ENCODE measurements at regions not wholly inside any gene's neighbourhood (a gene's known extent, or its start where the extent isn't known, plus 50 kb on each side); places are given as distances from the start of the nearest gene placed in this dataset.

DNA sequence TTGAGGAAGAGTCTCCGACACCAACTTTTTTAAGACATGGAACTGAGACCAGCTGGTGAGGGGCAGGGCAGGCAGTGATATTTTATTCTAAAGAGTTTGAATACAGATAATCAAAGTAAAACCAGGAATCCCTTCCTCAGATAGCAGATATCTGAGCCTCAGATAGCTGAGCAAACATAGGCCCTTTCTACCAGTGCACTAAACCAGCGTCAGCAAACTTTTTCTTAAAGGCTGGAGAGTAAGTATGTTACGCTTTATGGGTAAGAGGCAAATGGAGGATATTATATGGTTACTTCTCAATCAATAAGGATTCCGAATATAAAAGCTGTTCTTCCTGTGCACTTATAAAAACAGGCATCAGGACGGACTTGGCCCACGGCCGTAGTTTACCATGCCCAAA lies 73.9 kb downstream of the WNT5A start:
- DNase-seq (ENCODE audit: low read depth): no peak

DNA sequence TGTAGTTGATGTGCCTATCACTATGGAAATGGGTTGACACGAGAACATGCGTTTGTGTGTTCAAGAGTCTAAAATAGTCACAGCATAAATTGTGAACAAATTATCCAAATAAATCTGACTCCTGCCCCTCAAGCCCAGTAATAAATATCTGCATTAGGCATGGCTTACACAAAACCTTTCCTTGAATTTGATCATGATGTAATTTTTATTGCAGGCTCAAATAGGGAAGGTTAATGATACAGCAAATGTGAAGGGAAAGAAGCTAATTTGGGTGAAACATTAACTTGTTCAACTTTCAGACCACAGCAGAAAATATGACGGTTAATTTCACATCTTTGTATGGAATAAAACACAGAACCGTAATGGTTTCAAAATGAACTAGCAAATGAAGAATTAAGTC lies 74.6 kb downstream of the WNT5A start:
- DNase-seq (ENCODE audit: low read depth): no peak

DNA sequence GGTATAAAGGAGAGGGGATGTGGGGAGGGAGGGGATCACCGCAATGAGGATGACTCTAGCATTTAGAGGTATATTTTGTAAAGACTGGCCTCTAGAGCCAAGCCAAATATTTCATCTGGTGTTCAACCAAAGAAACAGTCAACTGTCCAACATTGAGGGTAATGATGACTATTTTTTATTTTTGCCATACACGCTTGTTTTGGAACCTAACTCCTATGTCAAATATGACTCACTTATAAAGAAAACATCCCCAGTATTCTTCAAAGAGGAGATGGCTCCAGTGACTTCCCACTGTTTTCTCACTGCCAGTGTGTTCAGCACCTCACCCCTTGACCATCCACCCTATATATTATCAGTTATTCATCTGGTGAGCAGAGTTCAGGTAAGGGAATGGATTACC lies 77.3 kb downstream of the WNT5A start:
- no peak for DNase-seq (ENCODE audit: low read depth)

GRCh38 chr3:55408193-55408826 lies 78.8 kb downstream of the WNT5A start:
- no peak for DNase-seq (ENCODE audit: low read depth)

DNA sequence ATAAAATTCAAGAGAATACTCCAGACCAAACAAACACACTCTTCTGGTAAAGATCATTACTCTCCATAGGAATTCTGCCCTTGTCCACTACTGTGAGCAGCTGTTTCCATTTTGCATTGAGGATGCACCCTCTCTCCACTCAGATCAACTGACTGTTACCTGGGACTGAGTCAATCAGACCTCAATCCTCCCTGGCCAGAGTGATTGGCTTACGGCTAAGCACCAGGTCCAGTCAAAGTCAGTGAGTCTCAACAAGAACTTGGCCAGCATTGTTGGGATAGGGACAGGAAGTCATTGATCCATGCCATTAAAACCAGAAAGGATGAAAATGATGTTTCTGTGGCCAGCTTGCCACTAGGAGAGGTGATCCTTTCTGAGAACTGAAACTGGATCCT lies 79.7 kb downstream of the WNT5A start:
- no peak for DNase-seq (ENCODE audit: low read depth)

GRCh38 chr3:55406696-55407425 lies 80.2 kb downstream of the WNT5A start:
- DNase-seq (ENCODE audit: low read depth): no peak

GRCh38 chr3:55405436-55405835 lies 81.7 kb downstream of the WNT5A start:
- no peak for DNase-seq (ENCODE audit: low read depth)

GRCh38 chr3:55402886-55403609 lies 84.1 kb downstream of the WNT5A start:
- DNase-seq (ENCODE audit: low read depth): no peak

DNA sequence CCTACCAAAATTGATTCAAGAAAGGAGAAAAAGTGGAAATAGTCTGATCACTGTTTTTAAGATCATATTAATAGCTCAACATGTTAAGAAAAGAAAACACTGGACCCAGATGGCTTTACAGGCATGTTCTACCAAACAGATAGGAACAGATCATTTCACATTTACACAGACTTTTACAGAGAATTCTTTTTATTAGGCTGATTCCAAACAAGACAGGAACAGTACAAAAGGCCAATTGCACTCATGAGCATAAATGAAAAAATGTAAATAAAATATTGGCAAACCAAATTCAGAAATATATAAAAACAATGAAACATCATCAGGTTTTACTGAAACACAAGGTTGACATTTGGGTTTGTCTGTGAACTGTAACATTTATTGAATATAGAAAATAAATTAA lies 106.5 kb downstream of the WNT5A start:
- no peak for DNase-seq (ENCODE audit: low read depth)

- DNase-seq (ENCODE audit: low read depth): no peak
These were observed 110.3 kb downstream of the WNT5A start for GRCh38 chr3:55376753-55377347.

- DNase-seq (ENCODE audit: low read depth): no peak
These were observed 113.7 kb downstream of the WNT5A start for GRCh38 chr3:55373423-55373822.

- DNase-seq (ENCODE audit: low read depth): no peak
These were observed 116.8 kb downstream of the WNT5A start for GRCh38 chr3:55370272-55370671.

DNA sequence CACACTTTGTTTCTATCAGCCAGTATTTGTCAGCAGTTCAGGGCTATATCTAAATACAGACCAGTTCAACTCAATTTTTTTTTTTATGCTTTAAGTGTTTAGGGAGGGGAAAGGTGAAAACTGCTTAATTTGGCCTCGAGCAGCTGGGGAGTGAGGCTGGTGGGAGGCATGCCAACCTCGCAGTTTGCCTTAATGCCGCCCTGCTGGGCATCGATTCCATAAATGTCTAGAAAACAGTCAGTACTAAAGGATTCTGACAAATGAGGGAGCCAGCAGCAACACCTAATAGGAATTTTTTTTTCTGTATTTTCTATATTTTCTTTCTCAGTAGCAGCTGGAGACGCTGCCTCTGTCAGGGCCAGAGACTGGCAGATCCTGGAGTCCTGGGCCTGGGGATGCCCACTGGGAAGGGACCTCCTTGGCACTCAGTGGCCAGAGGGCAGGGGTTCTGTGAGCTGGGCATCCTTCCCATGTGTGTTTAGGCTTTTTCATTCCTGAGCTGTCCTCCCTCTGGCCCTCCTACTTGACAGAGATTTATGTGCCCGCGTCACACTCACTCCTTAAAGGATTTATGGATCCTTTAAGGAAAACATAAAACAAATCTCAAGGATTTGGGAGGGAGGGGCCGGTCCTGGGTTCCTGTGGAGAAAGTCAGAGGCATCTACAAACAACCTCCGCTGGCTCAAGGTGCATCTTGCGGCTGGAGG lies 117.8 kb downstream of the WNT5A start:
- DNase-seq (ENCODE audit: low read depth): no peak

DNA sequence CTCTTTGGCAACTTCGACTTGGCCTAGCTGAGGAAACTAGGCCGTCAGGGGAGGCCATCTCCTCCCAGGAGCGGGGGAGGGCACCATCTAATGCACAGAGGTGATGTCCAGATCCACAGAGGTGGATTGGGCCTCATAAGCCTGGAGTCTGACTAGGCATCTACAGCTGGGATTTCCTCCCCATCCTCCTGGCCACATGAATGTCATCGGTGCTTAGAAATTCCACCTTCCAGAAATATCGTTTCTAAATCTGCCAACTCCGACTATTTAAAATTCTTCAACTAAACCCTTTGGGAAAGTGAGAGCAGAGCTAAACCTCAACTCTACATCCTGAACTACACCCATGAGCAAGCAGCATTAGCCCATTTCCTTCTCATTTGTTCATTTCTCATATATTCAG lies 118.7 kb downstream of the WNT5A start:
- peak; percentile 13 for DNase-seq (ENCODE audit: low read depth)

DNA sequence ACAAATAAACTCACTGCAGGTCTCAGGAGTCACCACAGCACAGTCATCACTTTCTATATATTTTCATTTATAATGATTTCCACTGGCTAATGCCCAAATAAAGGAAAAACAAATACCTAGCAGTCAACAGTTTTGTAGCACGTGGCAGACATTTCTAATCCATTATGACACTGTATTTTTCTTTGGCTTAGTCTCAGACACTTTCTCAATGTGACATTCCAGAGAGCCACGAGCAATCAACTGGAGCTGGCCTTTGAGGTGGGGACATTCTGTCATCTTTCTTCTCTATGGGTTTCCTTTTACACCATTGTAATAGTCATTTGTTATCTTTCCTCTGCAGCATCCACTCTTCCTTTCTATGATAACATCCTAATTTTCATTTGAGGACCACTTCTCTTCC lies 119.7 kb downstream of the WNT5A start:
- peak; percentile 46 for DNase-seq (ENCODE audit: low read depth)

DNA sequence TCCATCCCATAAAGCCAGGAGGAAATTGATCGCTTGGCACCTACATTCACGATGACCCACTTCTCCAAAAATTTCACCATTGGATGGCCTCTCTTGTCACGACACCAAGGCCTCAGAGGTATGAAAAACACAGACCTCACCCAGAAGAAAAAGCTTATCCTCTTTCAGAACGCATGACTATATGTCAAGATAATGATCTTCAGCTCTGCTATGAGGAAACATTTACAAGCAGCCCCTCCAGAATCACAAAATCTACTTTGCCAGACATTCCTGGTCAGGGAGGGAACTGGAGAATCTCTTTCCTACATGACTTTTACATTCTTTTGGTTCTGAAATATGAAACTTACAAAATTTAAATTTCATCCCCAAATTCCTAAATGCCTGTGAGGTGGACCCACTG lies 122.7 kb downstream of the WNT5A start:
- no peak for DNase-seq (ENCODE audit: low read depth)

GRCh38 chr3:55362210-55362960 lies 124.7 kb downstream of the WNT5A start:
- DNase-seq (ENCODE audit: low read depth): peak; percentile 28

GRCh38 chr3:55357796-55358195 lies 129.3 kb downstream of the WNT5A start:
- no peak for DNase-seq (ENCODE audit: low read depth)

GRCh38 chr3:55352668-55353067 lies 134.4 kb downstream of the WNT5A start:
- no peak for DNase-seq (ENCODE audit: low read depth)

- DNase-seq (ENCODE audit: low read depth): no peak
These were observed 137.3 kb downstream of the WNT5A start for GRCh38 chr3:55349851-55350250.

Data from myocyte (in vitro differentiated cells).